ENCODE measurements at regions not wholly inside any gene's neighbourhood (a gene's known extent, or its start where the extent isn't known, plus 50 kb on each side); places are given as distances from the start of the nearest gene placed in this dataset.

GRCh38 chr6:105851606-105852005, 234.5 kb upstream of the PRDM1 start:
- H3K4me1 Mint-ChIP-seq: no peaks in the 10 kb centered on the region
- no peak overlapping the region for H3K4me3 Mint-ChIP-seq
- DNase-seq: no peak
- H3K27me3 Mint-ChIP-seq: no peaks in the 10 kb centered on the region
- H3K9me3 Mint-ChIP-seq: no peaks in the 10 kb centered on the region
- H3K27ac Mint-ChIP-seq: no peak overlapping the region
- H3K36me3 Mint-ChIP-seq: no peaks in the 10 kb centered on the region

GRCh38 chr6:105851113-105851580, 235.0 kb upstream of the PRDM1 start:
- Mint-ChIP-seq H3K4me3 (no peak overlapping the region), H3K4me1 (no peaks in the 10 kb centered on the region), H3K27ac (no peak overlapping the region), H3K27me3 (no peaks in the 10 kb centered on the region), H3K36me3 (no peaks in the 10 kb centered on the region), H3K9me3 (no peaks in the 10 kb centered on the region)
- no peak for DNase-seq

GRCh38 chr6:105850261-105851112, 235.6 kb upstream of the PRDM1 start:
- H3K9me3 Mint-ChIP-seq: no peaks in the 10 kb centered on the region
- H3K27ac Mint-ChIP-seq: no peak overlapping the region
- DNase-seq: no peak
- H3K4me3 Mint-ChIP-seq: no peak overlapping the region
- H3K36me3 Mint-ChIP-seq: no peaks in the 10 kb centered on the region
- no peaks in the 10 kb centered on the region for H3K27me3 Mint-ChIP-seq
- no peaks in the 10 kb centered on the region for H3K4me1 Mint-ChIP-seq

- Mint-ChIP-seq H3K27me3 (no peaks in the 10 kb centered on the region), H3K4me1 (no peaks in the 10 kb centered on the region), H3K27ac (no peak overlapping the region), H3K9me3 (no peaks in the 10 kb centered on the region), H3K4me3 (no peak overlapping the region), H3K36me3 (no peaks in the 10 kb centered on the region)
- DNase-seq: no peak
These were observed 236.4 kb upstream of the PRDM1 start for GRCh38 chr6:105849746-105850145.

GRCh38 chr6:105847433-105847832, 238.7 kb upstream of the PRDM1 start:
- no peak overlapping the region for H3K27ac Mint-ChIP-seq
- no peaks in the 10 kb centered on the region for H3K9me3 Mint-ChIP-seq
- H3K36me3 Mint-ChIP-seq: no peaks in the 10 kb centered on the region
- H3K4me3 Mint-ChIP-seq: no peak overlapping the region
- H3K27me3 Mint-ChIP-seq: no peaks in the 10 kb centered on the region
- no peak for DNase-seq
- no peaks in the 10 kb centered on the region for H3K4me1 Mint-ChIP-seq

- no peak overlapping the region for H3K27ac Mint-ChIP-seq
- no peak overlapping the region for H3K4me3 Mint-ChIP-seq
- H3K36me3 Mint-ChIP-seq: no peaks in the 10 kb centered on the region
- no peaks in the 10 kb centered on the region for H3K4me1 Mint-ChIP-seq
- no peak for DNase-seq
- H3K9me3 Mint-ChIP-seq: no peaks in the 10 kb centered on the region
- H3K27me3 Mint-ChIP-seq: no peaks in the 10 kb centered on the region
These were observed 241.8 kb upstream of the PRDM1 start for GRCh38 chr6:105844275-105844883.

GRCh38 chr6:105839266-105839665, 246.9 kb upstream of the PRDM1 start:
- H3K27ac Mint-ChIP-seq: no peak overlapping the region
- no peak for DNase-seq
- H3K4me1 Mint-ChIP-seq: no peaks in the 10 kb centered on the region
- H3K4me3 Mint-ChIP-seq: no peak overlapping the region
- H3K27me3 Mint-ChIP-seq: peaks cover 7% of the 10 kb centered on the region
- H3K9me3 Mint-ChIP-seq: no peaks in the 10 kb centered on the region
- H3K36me3 Mint-ChIP-seq: no peaks in the 10 kb centered on the region

GRCh38 chr6:105838171-105838570, 248.0 kb upstream of the PRDM1 start:
- no peak overlapping the region for H3K4me3 Mint-ChIP-seq
- no peak overlapping the region for H3K27ac Mint-ChIP-seq
- no peaks in the 10 kb centered on the region for H3K4me1 Mint-ChIP-seq
- H3K9me3 Mint-ChIP-seq: no peaks in the 10 kb centered on the region
- H3K27me3 Mint-ChIP-seq: peaks cover 7% of the 10 kb centered on the region
- no peak for DNase-seq
- H3K36me3 Mint-ChIP-seq: no peaks in the 10 kb centered on the region

GRCh38 chr6:105836889-105837288, 249.2 kb upstream of the PRDM1 start:
- no peaks in the 10 kb centered on the region for H3K36me3 Mint-ChIP-seq
- peaks cover 7% of the 10 kb centered on the region for H3K27me3 Mint-ChIP-seq
- H3K4me1 Mint-ChIP-seq: no peaks in the 10 kb centered on the region
- H3K4me3 Mint-ChIP-seq: no peak overlapping the region
- no peak overlapping the region for H3K27ac Mint-ChIP-seq
- H3K9me3 Mint-ChIP-seq: no peaks in the 10 kb centered on the region
- no peak for DNase-seq

- Mint-ChIP-seq H3K9me3 (no peaks in the 10 kb centered on the region), H3K4me3 (no peak overlapping the region), H3K36me3 (no peaks in the 10 kb centered on the region), H3K27ac (no peak overlapping the region), H3K4me1 (no peaks in the 10 kb centered on the region), H3K27me3 (peaks cover 7% of the 10 kb centered on the region)
- DNase-seq: no peak
These were observed 249.8 kb upstream of the PRDM1 start for GRCh38 chr6:105836379-105836778.

- Mint-ChIP-seq H3K27ac (no peak overlapping the region), H3K4me1 (no peaks in the 10 kb centered on the region), H3K4me3 (no peak overlapping the region), H3K36me3 (no peaks in the 10 kb centered on the region), H3K27me3 (peaks cover 7% of the 10 kb centered on the region), H3K9me3 (no peaks in the 10 kb centered on the region)
- peak; percentile 1 for DNase-seq
These were observed 250.8 kb upstream of the PRDM1 start for GRCh38 chr6:105835373-105835772.

- no peaks in the 10 kb centered on the region for H3K9me3 Mint-ChIP-seq
- H3K4me1 Mint-ChIP-seq: no peaks in the 10 kb centered on the region
- H3K4me3 Mint-ChIP-seq: no peak overlapping the region
- no peaks in the 10 kb centered on the region for H3K36me3 Mint-ChIP-seq
- DNase-seq: no peak
- H3K27me3 Mint-ChIP-seq: peaks cover 7% of the 10 kb centered on the region
- H3K27ac Mint-ChIP-seq: no peak overlapping the region
These were observed 251.9 kb upstream of the PRDM1 start for GRCh38 chr6:105833959-105834947.

- no peak overlapping the region for H3K27ac Mint-ChIP-seq
- no peaks in the 10 kb centered on the region for H3K4me1 Mint-ChIP-seq
These were observed 253.8 kb upstream of the PRDM1 start for GRCh38 chr6:105832313-105832761.

GRCh38 chr6:105831311-105832097, 254.6 kb upstream of the PRDM1 start:
- Mint-ChIP-seq H3K27me3 (peaks cover 8% of the 10 kb centered on the region), H3K27ac (no peak overlapping the region), H3K4me3 (no peak overlapping the region), H3K4me1 (no peaks in the 10 kb centered on the region), H3K36me3 (no peaks in the 10 kb centered on the region), H3K9me3 (peaks cover 3% of the 10 kb centered on the region)
- no peak for DNase-seq

More at GRCh38 chr6:105832313-105832761, 253.8 kb upstream of the PRDM1 start:
- no peak for DNase-seq
- Mint-ChIP-seq H3K36me3 (no peaks in the 10 kb centered on the region), H3K9me3 (peaks cover 3% of the 10 kb centered on the region), H3K4me3 (no peak overlapping the region), H3K27me3 (peaks cover 5% of the 10 kb centered on the region)

All from activated naive CD8-positive, alpha-beta T cell treated with anti-CD3 and anti-CD28 coated beads for 36 hours (primary cell).